Stimulated activated CD4-positive, alpha-beta T cell treated with anti-CD3 and anti-CD28 coated beads, Interleukin-15, amount 100 ng/mL, for 48 hours (primary cell): ENCODE measurements at regions not wholly inside any gene's neighbourhood (a gene's known extent, or its start where the extent isn't known, plus 50 kb on each side); places are given as distances from the start of the nearest gene placed in this dataset.

Experiments
- DNase-seq, 2 donors: peaks; one replicate each; pipeline ENCODE4 v3.0.0-alpha.2; 2020; ENCODE audit warnings: low read depth in 2 of 2

DNA sequence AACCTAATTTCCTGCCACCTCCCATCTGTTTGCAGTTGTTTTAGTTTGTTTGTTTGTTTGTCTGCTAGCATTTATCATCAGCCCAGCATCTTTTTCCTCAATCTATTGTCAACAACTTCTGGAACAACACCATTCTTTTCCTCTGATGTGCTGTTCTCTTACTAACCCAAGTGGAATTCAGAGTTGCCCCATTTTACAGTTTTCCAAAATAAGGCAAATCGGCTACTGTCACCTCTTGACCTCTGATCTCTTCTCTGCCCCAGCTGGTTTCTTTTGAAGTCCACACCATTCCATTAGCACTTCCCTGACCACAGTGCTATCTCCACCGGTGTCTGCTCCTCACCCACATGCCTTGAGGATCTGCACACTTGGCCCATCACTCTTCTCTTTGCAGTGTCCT, 102.4 kb downstream of the EFNB2 start:
- DNase-seq = no peak

DNA sequence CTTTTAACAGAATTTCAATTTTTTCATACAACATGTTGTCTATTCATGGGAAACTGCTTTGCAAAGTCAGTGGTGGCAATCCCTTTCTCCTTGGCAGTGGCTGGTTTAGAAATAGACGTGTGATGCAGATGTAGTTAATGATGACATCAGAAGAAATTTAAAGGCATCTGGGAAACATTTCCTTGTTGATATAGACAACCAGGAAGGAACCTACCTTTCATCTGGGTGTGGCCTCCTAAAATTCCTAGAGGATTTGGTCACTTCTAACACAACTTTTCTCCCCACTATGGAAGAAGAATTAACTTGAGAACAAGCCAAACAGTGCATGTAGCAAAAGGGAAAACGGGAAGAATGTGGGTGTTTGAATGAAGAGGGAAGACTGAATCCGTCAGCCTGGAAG, 102.8 kb downstream of the EFNB2 start:
- DNase-seq = no peak

DNA sequence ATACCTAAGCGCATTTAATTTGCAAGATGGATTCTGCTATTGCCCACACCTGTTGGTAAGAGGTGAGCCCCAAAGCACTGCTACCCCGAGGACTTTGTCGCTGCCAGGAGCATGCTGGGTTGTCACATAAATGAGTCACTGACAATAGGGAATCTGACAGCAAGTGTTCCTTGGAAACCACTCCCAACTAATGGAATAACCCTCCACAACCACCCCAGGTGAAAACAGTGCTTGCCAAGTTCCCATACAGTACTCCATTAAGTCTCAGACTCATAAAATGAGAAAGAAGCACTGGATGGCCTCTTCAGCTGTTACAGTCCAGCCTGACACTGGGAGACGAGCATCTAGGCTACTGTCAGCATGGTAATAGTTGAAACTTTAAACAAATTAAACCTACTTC, 108.6 kb downstream of the EFNB2 start:
- DNase-seq = no peak

DNA sequence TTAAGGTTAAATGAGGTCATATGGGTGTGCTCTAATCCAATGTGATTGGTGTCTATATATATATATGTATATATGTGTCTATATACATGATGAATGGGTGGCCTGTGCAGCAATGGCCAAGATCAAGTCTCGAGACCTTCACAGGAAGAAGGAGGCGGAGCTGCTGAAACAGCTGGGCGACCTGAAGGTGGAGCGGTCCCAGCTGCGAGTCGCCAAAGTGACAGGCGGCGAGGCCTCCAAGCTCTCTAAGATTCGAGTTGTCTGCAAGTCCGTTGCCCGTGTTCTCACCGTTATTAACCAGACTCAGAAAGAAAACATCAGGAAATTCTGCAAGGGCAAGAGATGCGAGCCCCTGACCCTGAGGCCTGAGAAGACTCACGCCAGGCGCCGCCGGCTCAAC, 109.8 kb downstream of the EFNB2 start:
- DNase-seq = no peak

DNA sequence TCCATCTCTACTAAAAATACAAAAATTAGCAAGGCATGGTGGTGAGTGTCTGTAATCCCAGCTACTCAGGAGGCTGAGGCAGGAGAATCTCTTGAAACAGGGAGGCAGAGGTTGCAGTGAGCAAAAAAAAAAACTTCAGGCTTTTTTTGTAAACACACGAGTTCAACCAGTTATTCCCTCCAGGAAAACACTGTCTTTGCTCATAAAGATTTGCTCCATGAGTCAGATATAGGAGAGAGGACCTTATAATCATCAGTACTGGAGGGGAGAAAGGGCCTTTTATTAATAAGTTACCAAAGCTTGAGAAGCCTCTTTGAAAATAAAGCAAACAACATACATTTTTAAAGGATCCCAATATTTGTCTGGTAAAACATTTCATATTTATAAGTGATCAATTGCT, 110.7 kb downstream of the EFNB2 start:
- DNase-seq = no peak

DNA sequence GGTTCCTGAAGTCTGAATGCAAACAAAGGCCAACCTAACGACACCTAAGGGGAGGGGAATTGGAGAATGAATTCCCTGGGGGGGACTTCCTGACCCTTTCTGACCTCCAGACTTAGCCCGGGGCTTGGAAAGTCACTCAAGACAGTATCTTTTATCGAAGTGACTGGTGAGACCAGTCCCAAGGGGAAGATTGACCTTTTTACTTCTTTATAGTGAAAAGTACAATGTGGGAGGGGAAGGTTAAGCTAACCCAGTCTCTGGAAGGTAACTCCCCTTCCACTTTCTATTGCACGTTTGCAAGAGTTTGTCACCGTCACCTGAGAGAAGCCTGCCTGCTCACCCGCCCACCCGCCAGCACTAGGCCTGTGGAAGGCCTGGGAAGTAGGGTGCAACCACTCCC, 111.9 kb downstream of the EFNB2 start:
- no peak for DNase-seq

DNA sequence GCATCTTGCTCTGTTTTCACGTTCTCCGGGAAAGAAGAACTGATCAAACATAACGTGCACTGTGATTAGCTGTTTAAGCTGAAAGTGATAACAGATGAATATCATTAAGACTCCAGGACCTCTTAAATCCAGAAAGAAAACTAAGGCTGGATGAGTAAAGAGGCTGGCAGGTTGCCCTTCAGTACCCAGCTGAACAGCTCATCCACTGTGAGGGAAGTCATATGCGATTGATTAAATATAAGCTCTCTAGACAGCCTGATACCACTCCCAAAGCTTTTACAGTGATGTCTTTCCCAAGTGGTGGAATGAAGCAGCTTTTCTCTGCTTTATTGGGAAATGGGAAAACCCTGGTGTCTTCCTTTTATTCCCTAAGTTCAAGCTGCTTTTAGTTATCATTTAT, 116.9 kb downstream of the EFNB2 start:
- DNase-seq = no peak

DNA sequence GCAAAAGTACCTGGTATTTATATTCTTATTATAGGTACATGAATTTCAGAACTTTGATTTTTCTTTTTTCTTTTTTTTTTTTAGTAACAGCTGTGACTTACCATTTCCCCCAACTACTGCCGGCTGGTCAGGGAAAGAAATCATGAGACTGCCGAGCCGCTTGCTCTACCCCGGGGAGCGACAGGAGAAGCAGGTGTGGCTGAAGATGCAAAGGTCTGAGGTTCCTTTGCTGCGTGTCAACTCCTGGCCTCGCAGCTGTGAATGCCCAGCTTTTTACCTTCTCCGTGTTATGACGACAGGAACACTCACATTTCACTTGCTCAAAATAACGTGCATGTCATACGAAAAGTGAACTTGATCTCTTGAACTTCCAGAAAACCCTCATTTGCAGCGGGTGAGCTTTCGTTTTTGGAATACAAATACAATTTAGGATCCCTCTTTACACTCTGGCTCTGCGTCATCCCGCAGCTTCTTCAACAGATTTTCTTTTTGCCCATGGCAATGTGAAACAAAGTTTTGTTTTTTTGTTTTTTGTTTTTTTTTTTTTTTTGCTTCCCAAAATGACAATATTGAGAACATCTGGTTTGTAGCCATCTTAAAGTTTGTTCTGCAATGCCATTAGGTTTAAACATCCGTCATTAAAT, 117.9 kb downstream of the EFNB2 start:
- no peak for DNase-seq

DNA sequence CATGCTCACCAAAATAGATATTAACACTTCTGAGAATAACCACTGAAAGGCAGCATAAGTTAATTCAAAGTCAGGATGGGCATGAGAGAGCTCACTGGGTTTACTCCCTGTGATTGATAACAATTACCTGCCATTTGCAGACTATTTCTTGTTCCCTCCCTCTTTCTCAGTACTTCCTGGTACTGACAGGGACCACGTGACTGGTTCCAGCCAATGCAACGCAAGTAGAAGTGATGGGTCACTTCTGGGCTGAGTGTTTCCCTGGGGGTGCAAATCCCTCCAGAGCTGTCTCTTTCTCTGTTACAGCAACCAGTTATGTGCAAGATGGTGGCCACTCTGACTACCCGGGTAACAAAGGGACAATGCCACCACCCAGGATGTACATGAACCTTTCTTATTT, 118.8 kb downstream of the EFNB2 start:
- no peak for DNase-seq

DNA sequence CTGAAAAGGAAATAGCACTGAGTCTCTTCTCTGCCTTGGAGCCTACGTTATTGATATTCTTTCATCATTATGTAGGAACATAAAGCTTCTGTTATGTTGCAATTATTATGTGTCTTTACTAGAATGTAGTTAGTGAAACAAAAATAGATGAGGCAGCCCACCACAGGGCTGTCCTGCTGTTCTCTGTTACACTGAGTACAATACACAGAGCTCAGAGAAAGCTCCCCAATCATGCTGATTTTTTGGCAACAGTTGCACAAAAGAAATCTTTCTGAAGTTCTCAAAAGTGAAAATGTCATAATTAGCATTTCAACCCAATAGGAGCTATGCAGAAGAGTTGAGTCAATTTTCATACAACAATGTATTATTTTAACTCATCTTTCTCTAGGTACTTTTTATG, 119.5 kb downstream of the EFNB2 start:
- DNase-seq = no peak

DNA sequence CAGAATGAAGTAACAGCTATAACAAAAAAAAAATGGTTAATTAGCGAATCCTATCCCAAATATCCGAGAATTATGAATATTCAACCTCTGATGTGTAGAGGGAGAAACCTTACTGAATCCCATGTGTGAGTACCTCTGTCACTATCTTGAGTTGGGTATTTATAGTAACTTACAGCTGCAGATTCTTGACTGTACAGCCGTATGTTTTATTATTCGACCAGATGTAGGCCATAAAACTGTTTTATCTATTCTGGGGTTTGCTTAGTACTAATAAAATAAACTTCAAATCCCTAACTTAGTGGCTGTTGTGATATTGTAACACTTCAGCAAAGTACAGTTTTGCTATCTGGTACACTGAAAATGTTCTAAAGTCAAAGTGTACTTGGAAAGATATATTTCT, 120.0 kb downstream of the EFNB2 start:
- DNase-seq = no peak

DNA sequence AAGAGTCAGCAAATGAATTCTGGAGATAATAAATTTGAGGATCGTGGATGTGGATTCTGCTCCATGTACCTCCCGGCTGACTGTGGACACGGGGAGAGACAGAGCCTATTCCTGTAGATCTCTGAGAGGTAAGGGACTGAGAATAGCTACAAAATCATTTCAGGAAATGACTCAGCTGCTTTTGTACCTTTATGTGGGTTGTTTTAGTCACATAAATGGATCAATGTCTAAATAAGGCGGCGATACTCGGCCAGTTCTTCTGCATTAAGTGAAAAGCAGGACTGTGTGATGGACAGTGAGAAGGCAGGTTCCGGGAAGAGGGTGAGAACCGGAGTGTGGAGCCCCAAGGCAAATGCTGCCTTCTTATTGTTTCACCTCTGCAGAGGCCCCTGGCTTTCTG, 128.1 kb downstream of the EFNB2 start:
- DNase-seq = no peak

DNA sequence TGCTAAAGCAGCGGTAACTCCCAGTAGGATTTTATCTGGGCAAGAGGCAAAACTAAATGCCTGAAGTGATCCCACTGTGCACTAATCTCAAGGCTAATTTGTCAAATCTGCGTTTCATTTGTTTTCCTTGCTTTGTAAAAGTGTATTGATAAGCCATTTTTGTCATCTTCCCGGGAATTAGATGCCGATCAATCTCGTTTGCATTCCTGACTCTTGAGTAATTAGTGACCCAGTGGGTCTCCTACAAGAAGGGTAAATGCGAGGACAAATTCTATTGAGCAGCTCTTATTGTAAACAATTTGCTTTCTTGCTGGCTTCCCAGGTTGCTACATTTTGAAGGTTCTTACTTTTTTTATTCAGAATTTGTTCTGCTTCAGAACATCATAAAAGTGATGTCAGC, 129.7 kb downstream of the EFNB2 start:
- DNase-seq = no peak

DNA sequence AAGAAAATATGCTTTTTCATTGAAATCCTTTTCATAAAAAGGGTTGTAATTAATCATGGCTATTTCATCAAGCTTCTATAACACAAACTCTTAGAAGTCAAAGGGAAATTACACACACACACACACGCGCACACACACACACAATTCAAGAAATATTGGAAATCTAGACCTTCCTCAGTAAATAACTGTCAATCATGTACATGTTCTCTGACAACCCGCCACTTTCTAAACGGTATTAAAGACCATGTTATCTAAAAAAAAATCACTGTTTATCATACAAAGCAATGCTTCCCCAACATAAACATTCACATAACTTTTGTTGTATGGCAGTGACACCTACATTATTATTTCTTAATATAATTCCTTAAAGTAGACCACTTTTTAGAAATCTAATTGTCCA, 132.2 kb downstream of the EFNB2 start:
- DNase-seq = no peak

DNA sequence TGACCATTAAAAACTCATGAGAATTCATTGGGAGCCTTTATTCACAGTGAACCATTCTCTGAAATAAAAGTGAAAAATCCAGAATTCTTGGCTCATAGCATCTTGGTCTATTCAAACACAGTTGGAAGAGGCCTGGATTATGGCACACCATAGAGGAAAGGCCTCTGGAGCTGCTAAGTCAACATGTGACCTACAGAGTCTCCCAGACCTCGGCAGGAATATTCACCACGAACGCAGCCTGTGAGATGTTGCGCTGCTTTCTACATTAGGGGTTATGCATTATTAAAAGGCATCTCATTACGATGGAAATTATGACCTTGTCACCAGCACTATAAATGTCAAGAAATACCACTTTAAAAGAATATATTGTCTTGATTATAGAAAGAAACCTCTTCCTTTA, 132.6 kb downstream of the EFNB2 start:
- DNase-seq = no peak

DNA sequence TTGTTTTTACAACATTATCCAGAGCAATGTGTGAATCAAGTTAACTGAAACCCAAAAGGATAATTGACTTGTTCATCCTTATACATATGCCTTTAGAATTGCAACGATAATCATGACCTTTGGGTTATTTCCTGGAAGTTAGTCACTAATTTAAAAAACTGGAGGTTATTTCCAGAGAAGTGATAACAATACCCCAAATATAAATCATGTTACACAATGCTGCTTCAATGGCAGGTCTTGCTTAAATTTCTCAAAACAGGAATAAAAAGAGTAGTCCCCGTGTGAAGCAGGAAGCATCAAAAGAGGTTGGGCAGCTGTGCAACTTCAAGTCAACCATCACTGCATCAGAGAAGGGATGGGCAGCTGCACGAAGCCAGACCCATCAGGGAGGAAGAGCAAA, 134.4 kb downstream of the EFNB2 start:
- no peak for DNase-seq

DNA sequence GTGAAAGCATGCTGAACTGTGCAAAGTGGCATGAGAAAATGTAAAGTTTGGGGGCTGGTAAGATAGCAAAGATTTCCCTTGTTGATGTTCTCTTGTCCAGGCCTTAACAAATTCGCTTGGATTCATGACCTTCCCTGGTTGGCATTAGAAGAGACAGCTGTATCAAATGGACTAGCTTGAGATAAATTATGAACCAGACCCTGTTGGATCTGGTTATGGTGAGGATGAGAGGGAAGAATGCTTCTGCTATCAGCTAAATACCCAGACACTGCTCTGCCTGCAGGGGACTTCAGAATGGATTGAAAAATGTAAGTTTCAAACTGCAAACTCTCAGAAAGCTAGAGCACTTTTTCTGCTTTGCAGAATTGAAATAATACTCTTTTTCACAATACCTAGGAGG, 135.2 kb downstream of the EFNB2 start:
- DNase-seq = no peak

DNA sequence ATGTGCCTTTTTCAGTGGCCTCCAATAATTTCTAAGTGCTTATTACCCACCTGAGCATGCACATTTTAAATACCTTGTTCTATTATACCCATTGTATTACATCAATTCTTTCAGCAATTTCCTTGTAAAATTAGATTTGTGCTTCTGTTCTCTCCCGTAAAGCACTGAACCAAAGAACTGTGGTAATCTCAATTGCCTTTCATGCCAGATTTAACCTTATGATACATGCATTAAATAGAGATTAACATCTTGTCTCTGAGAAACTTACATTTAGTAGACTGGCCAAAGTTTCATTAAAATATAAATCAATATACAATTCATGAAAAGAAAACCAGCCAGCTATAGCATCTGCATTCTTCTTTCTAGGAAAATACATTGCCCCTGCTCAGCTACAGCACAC, 137.2 kb downstream of the EFNB2 start:
- DNase-seq = no peak

DNA sequence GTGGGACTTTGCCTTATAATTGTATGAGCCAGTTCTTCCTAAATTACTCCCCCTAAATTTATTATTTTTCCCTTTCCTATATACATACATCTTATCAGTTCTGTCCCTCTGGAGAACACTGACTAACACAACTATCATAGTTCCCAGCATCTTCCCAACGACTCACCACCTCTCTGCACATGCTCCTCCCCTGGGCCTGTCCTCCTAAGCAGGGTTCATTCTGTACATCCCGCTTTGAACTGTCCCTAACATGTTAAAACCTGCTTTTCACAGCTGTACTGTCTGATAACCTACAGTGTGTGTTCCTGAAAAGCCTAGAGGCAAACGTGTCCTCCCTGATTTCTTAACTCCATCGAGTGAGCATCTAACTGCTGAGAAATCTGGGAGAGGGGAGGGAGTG, 141.7 kb downstream of the EFNB2 start:
- no peak for DNase-seq

DNA sequence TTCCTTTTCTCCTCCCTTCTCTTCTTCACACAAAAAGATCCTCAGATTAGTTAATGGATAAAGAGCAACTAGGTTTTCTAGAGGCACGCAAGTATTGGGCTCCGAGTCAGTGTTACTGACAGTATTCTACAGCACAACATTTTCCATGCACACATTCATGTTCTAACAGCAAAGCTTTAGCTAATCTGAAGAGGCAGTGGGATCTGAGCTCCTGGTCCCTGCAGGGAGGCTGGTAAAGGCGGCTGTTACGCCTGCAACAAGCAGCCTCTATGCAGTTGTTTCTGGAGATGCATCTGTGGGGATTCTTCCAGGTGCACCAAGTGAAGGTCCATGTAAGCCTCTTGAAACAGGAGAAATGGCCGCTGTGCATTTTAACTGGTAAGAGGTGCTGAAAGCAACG, 143.8 kb downstream of the EFNB2 start:
- DNase-seq = no peak

DNA sequence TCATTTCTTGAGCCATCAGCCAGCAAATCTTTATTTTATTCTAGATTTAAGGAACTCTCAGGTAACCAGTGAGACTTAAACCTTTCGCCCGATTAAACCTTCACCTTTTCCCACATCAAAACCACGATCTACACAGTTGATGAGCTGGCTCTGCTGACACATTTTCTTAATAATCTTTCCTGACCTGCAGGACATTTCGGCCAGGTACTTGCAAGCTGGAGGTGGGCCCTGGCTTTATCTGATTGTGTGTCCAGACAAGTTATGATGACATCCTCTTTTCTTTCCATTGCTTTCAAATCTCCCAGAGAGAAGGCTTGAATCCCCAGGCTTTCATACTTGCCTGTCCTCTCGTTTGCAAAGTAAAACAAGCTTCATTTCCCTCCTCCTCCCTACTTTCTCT, 144.2 kb downstream of the EFNB2 start:
- no peak for DNase-seq

DNA sequence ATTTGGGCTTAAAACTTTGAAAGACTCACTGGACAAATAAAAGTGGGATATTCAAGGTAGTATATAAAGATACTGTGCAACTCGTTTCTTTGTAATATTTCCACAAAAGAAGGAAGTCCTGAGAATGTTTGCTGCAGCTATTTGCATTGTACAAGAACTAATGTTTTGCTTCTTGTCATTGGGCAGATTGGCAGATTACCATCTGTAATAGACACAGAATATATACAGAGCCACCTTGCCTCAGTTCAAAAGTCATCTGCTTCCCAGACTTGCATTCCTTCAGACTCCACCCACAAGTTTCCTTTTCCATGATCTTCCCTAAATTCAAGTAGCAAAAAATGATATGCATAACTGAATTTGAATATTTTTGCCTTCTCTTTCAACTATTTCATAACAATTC, 145.1 kb downstream of the EFNB2 start:
- DNase-seq = no peak

DNA sequence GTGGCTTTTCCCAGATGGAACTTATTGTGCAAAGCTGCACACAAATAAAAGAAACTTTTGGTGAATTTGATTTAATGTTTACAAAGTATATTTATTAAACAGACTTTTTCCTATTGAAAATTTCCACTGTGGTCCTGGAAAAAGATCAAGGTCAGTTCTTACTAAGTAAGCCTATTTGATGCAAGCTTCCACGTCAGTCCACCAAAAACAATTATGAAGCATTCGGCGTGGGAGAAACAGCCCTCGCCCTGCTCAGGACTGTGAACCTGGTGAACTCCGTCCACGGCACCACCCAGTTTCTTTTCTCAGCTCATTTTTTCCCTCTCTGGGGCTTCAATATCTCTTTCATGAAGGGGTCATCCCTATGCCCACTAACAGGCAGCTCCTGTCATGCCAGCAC, 149.8 kb downstream of the EFNB2 start:
- DNase-seq = no peak

DNA sequence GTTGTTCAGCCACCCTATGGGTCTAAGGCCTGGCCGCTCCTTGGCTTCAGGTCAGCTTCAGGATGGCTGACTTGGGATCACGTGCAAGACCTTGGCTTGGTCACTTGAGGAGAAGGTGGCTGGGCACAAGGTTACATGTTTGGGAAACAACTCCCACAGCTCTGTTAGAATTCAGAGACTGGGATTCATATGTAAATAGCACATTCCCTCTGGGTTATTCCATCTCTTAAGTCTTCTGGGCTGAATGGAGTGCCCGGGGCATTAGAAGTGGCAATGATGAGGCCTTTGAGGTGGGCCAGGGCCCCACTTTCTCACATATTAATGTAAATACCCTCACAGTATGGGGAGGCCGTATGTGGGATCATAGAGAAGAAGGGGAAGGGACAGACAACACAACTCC, 150.9 kb downstream of the EFNB2 start:
- no peak for DNase-seq

DNA sequence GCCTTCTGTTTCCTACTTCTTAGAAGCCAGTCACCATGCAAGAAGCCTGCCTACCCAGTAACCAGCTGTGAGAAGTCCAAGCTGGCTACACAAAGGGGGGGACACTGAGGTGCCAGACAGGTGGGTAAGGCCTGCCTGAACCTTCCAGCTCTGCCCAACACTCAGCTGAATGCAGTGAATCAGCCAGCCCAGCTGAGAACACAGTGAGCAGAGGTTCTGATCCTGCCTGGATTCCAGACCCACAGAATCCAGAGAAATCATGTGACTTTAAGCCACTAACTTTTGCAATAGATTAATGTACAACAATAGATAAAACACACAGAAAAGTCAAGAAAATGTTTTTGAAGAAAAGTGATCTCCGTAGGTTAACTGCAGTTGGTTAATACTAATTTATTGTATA, 151.7 kb downstream of the EFNB2 start:
- DNase-seq = no peak
